ENCODE measurements at regions not wholly inside any gene's neighbourhood (a gene's known extent, or its start where the extent isn't known, plus 50 kb on each side); places are given as distances from the start of the nearest gene placed in this dataset.

- TF ChIP-seq POLR2AphosphoS5 (IDR thresholded peaks at IDR 0.05) (no peak), POLR2A (IDR thresholded peaks at IDR 0.05) (no peak), CTCF (IDR thresholded peaks at IDR 0.05 in 8 of 11, conservative IDR thresholded peaks at IDR 0.05 in 3 of 11) (no peak)
Measured at GRCh38 chr20:22830138-22830537, 205.0 kb upstream of the SSTR4 start.
